ENCODE measurements at regions not wholly inside any gene's neighbourhood (a gene's known extent, or its start where the extent isn't known, plus 50 kb on each side); places are given as distances from the start of the nearest gene placed in this dataset.

GRCh38 chr12:127070515-127071157 lies 1196.3 kb upstream of the TMEM132C start:
- no peak for DNase-seq
- ATAC-seq (ENCODE audit: low read depth): no peak
- POLR2A ChIA-PET: no interaction called here
- intact Hi-C loops (cut with micrococcal nuclease): no loop called here
- Mint-ChIP-seq H3K4me3 (no peak overlapping the region), H3K27ac (no peak overlapping the region), H3K36me3 (ENCODE audit: low read depth) (no peaks in the 10 kb centered on the region), H3K9me3 (no peaks in the 10 kb centered on the region), H3K4me1 (no peaks in the 10 kb centered on the region), H3K27me3 (no peaks in the 10 kb centered on the region)
- CTCF ChIA-PET: no interaction called here
- TF ChIP-seq, protein P1, sequence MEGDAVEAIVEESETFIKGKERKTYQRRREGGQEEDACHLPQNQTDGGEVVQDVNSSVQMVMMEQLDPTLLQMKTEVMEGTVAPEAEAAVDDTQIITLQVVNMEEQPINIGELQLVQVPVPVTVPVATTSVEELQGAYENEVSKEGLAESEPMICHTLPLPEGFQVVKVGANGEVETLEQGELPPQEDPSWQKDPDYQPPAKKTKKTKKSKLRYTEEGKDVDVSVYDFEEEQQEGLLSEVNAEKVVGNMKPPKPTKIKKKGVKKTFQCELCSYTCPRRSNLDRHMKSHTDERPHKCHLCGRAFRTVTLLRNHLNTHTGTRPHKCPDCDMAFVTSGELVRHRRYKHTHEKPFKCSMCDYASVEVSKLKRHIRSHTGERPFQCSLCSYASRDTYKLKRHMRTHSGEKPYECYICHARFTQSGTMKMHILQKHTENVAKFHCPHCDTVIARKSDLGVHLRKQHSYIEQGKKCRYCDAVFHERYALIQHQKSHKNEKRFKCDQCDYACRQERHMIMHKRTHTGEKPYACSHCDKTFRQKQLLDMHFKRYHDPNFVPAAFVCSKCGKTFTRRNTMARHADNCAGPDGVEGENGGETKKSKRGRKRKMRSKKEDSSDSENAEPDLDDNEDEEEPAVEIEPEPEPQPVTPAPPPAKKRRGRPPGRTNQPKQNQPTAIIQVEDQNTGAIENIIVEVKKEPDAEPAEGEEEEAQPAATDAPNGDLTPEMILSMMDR (IDR thresholded peaks at IDR 0.05): no peak

GRCh38 chr12:127074161-127074560 lies 1192.8 kb upstream of the TMEM132C start:
- Mint-ChIP-seq H3K4me3 (no peak overlapping the region), H3K27me3 (no peaks in the 10 kb centered on the region), H3K9me3 (no peaks in the 10 kb centered on the region), H3K4me1 (no peaks in the 10 kb centered on the region), H3K27ac (no peak overlapping the region), H3K36me3 (ENCODE audit: low read depth) (no peaks in the 10 kb centered on the region)
- DNase-seq (no peak), ATAC-seq (ENCODE audit: low read depth) (no peak)
- TF ChIP-seq, protein P1 (IDR thresholded peaks at IDR 0.05): no peak
- ChIA-PET CTCF (no interaction called here), POLR2A (no interaction called here)
- intact Hi-C loops (cut with micrococcal nuclease): no loop called here

DNA sequence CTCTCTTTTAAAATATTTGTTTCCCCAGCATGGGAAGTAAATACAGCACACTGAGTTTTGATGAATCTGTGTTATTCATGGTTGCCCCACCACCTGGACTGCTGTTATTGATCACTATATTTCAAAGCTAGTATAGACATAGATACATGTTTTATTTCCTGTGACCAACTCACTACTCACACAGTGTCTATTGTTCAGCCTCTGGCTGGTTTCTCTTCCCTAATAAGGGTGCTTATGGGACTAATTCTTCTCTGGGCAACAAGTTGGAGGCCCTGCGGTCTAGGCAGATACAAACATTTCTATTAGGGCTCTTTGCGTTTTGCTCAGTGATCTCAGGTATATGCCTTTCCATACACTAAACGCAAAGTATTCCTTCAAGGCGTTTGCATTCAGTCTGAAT lies 1191.0 kb upstream of the TMEM132C start:
- Mint-ChIP-seq H3K4me3 (no peak overlapping the region), H3K27ac (no peak overlapping the region), H3K4me1 (no peaks in the 10 kb centered on the region), H3K9me3 (no peaks in the 10 kb centered on the region), H3K27me3 (no peaks in the 10 kb centered on the region), H3K36me3 (ENCODE audit: low read depth) (no peaks in the 10 kb centered on the region)
- POLR2A ChIA-PET: no interaction called here
- no peak for ATAC-seq (ENCODE audit: low read depth)
- TF ChIP-seq, protein P1 (IDR thresholded peaks at IDR 0.05): no peak
- CTCF ChIA-PET: no interaction called here
- intact Hi-C loops (cut with micrococcal nuclease): no loop called here
- DNase-seq: no peak

- Mint-ChIP-seq H3K27ac (no peak overlapping the region), H3K4me1 (no peaks in the 10 kb centered on the region), H3K9me3 (no peaks in the 10 kb centered on the region), H3K27me3 (no peaks in the 10 kb centered on the region), H3K36me3 (ENCODE audit: low read depth) (no peaks in the 10 kb centered on the region), H3K4me3 (no peak overlapping the region)
- TF ChIP-seq, protein P1 (IDR thresholded peaks at IDR 0.05): no peak
- DNase-seq: no peak
- ChIA-PET CTCF (no interaction called here), POLR2A (no interaction called here)
- ATAC-seq (ENCODE audit: low read depth): no peak
- intact Hi-C loops (cut with micrococcal nuclease): no loop called here
Measured at GRCh38 chr12:127077262-127078045, 1189.5 kb upstream of the TMEM132C start.

GRCh38 chr12:127078577-127079350 lies 1188.2 kb upstream of the TMEM132C start:
- CTCF ChIA-PET: no interaction called here
- TF ChIP-seq, protein P1 (IDR thresholded peaks at IDR 0.05): no peak
- H3K9me3 Mint-ChIP-seq: no peaks in the 10 kb centered on the region
- DNase-seq (no peak), ATAC-seq (ENCODE audit: low read depth) (no peak)
- H3K4me1 Mint-ChIP-seq: no peaks in the 10 kb centered on the region
- H3K36me3 Mint-ChIP-seq (ENCODE audit: low read depth): no peaks in the 10 kb centered on the region
- POLR2A ChIA-PET: no interaction called here
- H3K27me3 Mint-ChIP-seq: no peaks in the 10 kb centered on the region
- H3K27ac Mint-ChIP-seq: no peak overlapping the region
- no peak overlapping the region for H3K4me3 Mint-ChIP-seq
- intact Hi-C loops (cut with micrococcal nuclease): no loop called here

Measured in activated B cell treated with CpG ODN at 0.5 μM for 24 hours (primary cell).